Upper lobe of left lung (tissue), 4 donors: ENCODE measurements at regions not wholly inside any gene's neighbourhood (a gene's known extent, or its start where the extent isn't known, plus 50 kb on each side); places are given as distances from the start of the nearest gene placed in this dataset.
"Not testable (repeated sequence)": the region's sequence is repeated elsewhere in the genome, so short reads cannot be mapped to it uniquely, and the experiment has no call there.

ENCODE experiments used
- CTCF ChIP-seq, 6 experiments: fragments of 450-650 bp in 4 of 6; fragments of 200-600 bp in 2 of 6; sonication (generic) in 2 of 6; IDR thresholded peaks; one replicate each; pipeline ENCODE4 v1.5.1; 2016 to 2019; ENCODE audit warnings: antibody characterized with exemption in 6 of 6
- EP300 ChIP-seq, 4 donors: sonication (generic); formaldehyde crosslinking; IDR thresholded peaks; one replicate each; pipeline ENCODE4 v1.5.1; 2017; ENCODE audit warnings: antibody characterized with exemption in 4 of 4, control low read depth in 2 of 4
- POLR2A ChIP-seq, 4 donors: fragments of 450-650 bp; IDR thresholded peaks; one replicate each; pipeline ENCODE4 v1.5.1; 2016 to 2017; ENCODE audit warnings: antibody characterized with exemption in 4 of 4, mild to moderate bottlenecking in 2 of 4
- POLR2AphosphoS5 ChIP-seq, 2 donors: sonication (generic); formaldehyde crosslinking; IDR thresholded peaks; one replicate each; pipeline ENCODE4 v1.5.1; 2017; ENCODE audit warnings: antibody characterized with exemption in 2 of 2

- TF ChIP-seq CTCF, POLR2A, EP300, POLR2AphosphoS5 (IDR thresholded peaks at IDR 0.05): not testable (repeated sequence)
Observed at GRCh38 chr10:15939543-15939942, 79.2 kb upstream of the MINDY3 start.
